ENCODE measurements at regions not wholly inside any gene's neighbourhood (a gene's known extent, or its start where the extent isn't known, plus 50 kb on each side); places are given as distances from the start of the nearest gene placed in this dataset.

GRCh38 chr1:234870020-234870981, 258.3 kb downstream of the TOMM20 start:
- no peak for TF ChIP-seq CTCF (IDR thresholded peaks at IDR 0.05)
- TF ChIP-seq POLR2A (IDR thresholded peaks at IDR 0.05) = no peak
